ENCODE measurements at regions not wholly inside any gene's neighbourhood (a gene's known extent, or its start where the extent isn't known, plus 50 kb on each side); places are given as distances from the start of the nearest gene placed in this dataset.

- H3K4me3 Mint-ChIP-seq (ENCODE audit: low read depth, unreplicated experiment): no peak overlapping the region
- intact Hi-C loops (cut with micrococcal nuclease; ENCODE audit: unreplicated experiment): no loop called here
- H3K4me1 Mint-ChIP-seq (ENCODE audit: low read depth, unreplicated experiment): no peaks in the 10 kb centered on the region
- H3K36me3 Mint-ChIP-seq (ENCODE audit: insufficient read depth, unreplicated experiment): no peaks in the 10 kb centered on the region
- CTCF ChIA-PET: no interaction called here
- H3K27me3 Mint-ChIP-seq (ENCODE audit: unreplicated experiment): no peaks in the 10 kb centered on the region
- H3K9me3 Mint-ChIP-seq (ENCODE audit: low read depth, unreplicated experiment): peaks cover 7% of the 10 kb centered on the region
- no peak for DNase-seq
- H3K27ac Mint-ChIP-seq (ENCODE audit: unreplicated experiment): no peak overlapping the region
- no TSS peak for BruUV-seq (replicated peaks)
- TF ChIP-seq, protein P1, sequence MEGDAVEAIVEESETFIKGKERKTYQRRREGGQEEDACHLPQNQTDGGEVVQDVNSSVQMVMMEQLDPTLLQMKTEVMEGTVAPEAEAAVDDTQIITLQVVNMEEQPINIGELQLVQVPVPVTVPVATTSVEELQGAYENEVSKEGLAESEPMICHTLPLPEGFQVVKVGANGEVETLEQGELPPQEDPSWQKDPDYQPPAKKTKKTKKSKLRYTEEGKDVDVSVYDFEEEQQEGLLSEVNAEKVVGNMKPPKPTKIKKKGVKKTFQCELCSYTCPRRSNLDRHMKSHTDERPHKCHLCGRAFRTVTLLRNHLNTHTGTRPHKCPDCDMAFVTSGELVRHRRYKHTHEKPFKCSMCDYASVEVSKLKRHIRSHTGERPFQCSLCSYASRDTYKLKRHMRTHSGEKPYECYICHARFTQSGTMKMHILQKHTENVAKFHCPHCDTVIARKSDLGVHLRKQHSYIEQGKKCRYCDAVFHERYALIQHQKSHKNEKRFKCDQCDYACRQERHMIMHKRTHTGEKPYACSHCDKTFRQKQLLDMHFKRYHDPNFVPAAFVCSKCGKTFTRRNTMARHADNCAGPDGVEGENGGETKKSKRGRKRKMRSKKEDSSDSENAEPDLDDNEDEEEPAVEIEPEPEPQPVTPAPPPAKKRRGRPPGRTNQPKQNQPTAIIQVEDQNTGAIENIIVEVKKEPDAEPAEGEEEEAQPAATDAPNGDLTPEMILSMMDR (IDR thresholded peaks at IDR 0.05; ENCODE audit: unreplicated experiment): no peak
Observed at GRCh38 chr5:4208537-4208936, 612.9 kb downstream of the IRX1 start.

- intact Hi-C loops (cut with micrococcal nuclease; ENCODE audit: unreplicated experiment): no loop called here
- no peak overlapping the region for H3K4me3 Mint-ChIP-seq (ENCODE audit: low read depth, unreplicated experiment)
- H3K27ac Mint-ChIP-seq (ENCODE audit: unreplicated experiment): no peak overlapping the region
- no peaks in the 10 kb centered on the region for H3K4me1 Mint-ChIP-seq (ENCODE audit: low read depth, unreplicated experiment)
- H3K27me3 Mint-ChIP-seq (ENCODE audit: unreplicated experiment): no peaks in the 10 kb centered on the region
- CTCF ChIA-PET: no interaction called here
- no TSS peak for BruUV-seq (replicated peaks)
- TF ChIP-seq, protein P1 (IDR thresholded peaks at IDR 0.05; ENCODE audit: unreplicated experiment): no peak
- DNase-seq: no peak
- peaks cover 7% of the 10 kb centered on the region for H3K9me3 Mint-ChIP-seq (ENCODE audit: low read depth, unreplicated experiment)
- no peaks in the 10 kb centered on the region for H3K36me3 Mint-ChIP-seq (ENCODE audit: insufficient read depth, unreplicated experiment)
Observed at GRCh38 chr5:4208996-4209395, 613.4 kb downstream of the IRX1 start.

DNA sequence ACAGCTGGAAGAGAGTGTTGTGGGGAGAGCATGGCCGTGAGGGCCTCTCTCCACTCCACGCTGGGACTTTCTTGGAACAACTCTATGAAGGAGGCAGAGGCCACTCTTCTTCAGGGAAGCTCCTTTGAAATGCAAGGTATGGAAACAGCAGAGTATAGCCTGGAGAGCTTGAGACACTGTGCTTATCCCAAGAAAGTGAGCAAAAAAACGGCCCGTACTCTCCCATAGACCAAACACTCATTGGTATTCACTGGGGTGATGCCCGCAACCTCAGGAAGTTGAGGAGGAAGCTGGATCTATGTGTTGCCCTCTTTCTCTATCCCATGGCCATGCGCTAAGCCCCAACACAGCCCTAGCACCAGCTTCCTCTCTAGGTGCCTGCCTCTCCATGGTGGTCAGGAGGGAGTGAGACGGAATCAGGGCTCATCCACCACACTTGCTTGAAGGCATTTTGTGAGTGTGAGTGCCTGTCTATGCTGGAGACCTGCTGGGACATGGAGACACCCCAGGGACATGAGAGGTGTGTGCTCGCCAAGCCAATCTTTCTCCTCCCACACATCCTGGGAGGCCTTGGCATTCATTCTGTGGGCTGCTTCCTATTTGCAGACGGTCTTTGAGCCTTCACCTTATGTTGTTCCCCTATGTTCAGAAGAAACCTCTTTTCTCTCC lies 616.6 kb downstream of the IRX1 start:
- H3K27me3 Mint-ChIP-seq (ENCODE audit: unreplicated experiment): no peaks in the 10 kb centered on the region
- intact Hi-C loops (cut with micrococcal nuclease; ENCODE audit: unreplicated experiment): no loop called here
- H3K4me3 Mint-ChIP-seq (ENCODE audit: low read depth, unreplicated experiment): no peak overlapping the region
- DNase-seq: no peak
- CTCF ChIA-PET: interaction anchor here (0.6 kb wide), 1 partner anchor 1859 kb away, joined by 3 read pairs; no protein-coding TSS in a partner anchor
- TF ChIP-seq, protein P1 (IDR thresholded peaks at IDR 0.05; ENCODE audit: unreplicated experiment): no peak
- BruUV-seq (replicated peaks): no TSS peak
- H3K36me3 Mint-ChIP-seq (ENCODE audit: insufficient read depth, unreplicated experiment): no peaks in the 10 kb centered on the region
- H3K4me1 Mint-ChIP-seq (ENCODE audit: low read depth, unreplicated experiment): no peaks in the 10 kb centered on the region
- H3K9me3 Mint-ChIP-seq (ENCODE audit: low read depth, unreplicated experiment): peaks cover 11% of the 10 kb centered on the region
- no peak overlapping the region for H3K27ac Mint-ChIP-seq (ENCODE audit: unreplicated experiment)

- intact Hi-C loops (cut with micrococcal nuclease; ENCODE audit: unreplicated experiment): no loop called here
- Mint-ChIP-seq H3K27ac (ENCODE audit: unreplicated experiment) (no peak overlapping the region), H3K4me3 (ENCODE audit: low read depth, unreplicated experiment) (no peak overlapping the region), H3K36me3 (ENCODE audit: insufficient read depth, unreplicated experiment) (no peaks in the 10 kb centered on the region), H3K9me3 (ENCODE audit: low read depth, unreplicated experiment) (peaks cover 11% of the 10 kb centered on the region), H3K27me3 (ENCODE audit: unreplicated experiment) (no peaks in the 10 kb centered on the region), H3K4me1 (ENCODE audit: low read depth, unreplicated experiment) (no peaks in the 10 kb centered on the region)
- TF ChIP-seq, protein P1 (IDR thresholded peaks at IDR 0.05; ENCODE audit: unreplicated experiment): no peak
- no TSS peak for BruUV-seq (replicated peaks)
- no peak for DNase-seq
- CTCF ChIA-PET: no interaction called here
Observed at GRCh38 chr5:4212981-4213819, 617.6 kb downstream of the IRX1 start.
